ENCODE measurements at regions not wholly inside any gene's neighbourhood (a gene's known extent, or its start where the extent isn't known, plus 50 kb on each side); places are given as distances from the start of the nearest gene placed in this dataset.

GRCh38 chr14:81691931-81692330 is 158.3 kb upstream of the SEL1L start:
- no peak for TF ChIP-seq TAF1 (IDR thresholded peaks at IDR 0.05; ENCODE audit: low read depth)
- no peak for TF ChIP-seq EP300 (conservative IDR thresholded peaks at IDR 0.05; ENCODE audit: poor library complexity, severe bottlenecking)
- TF ChIP-seq MXI1 (conservative IDR thresholded peaks at IDR 0.05; ENCODE audit: poor library complexity, severe bottlenecking) = no peak
- TF ChIP-seq RAD21 (conservative IDR thresholded peaks at IDR 0.05) = no peak
- no peak for TF ChIP-seq EZH2 (IDR thresholded peaks at IDR 0.05; ENCODE audit: borderline replicate concordance, insufficient read depth, low read length, poor library complexity, severe bottlenecking)
- H3F3A ChIP-seq (ENCODE audit: insufficient read depth, low read length, poor library complexity, severe bottlenecking) = no peaks in the 10 kb centered on the region

GRCh38 chr14:81694419-81694818 is 160.8 kb upstream of the SEL1L start:
- no peaks in the 10 kb centered on the region for H3K9me2 ChIP-seq (ENCODE audit: insufficient read depth, low read length)
- H3K36me3 ChIP-seq (ENCODE audit: insufficient read depth, low read length) = no peaks in the 10 kb centered on the region
- H3K27me3 ChIP-seq (ENCODE audit: insufficient read depth, low read depth, low read length) = no peaks in the 10 kb centered on the region
- H4K20me1 ChIP-seq (ENCODE audit: insufficient read depth) = no peaks in the 10 kb centered on the region
- H3K27ac ChIP-seq (ENCODE audit: low read length) = no peak overlapping the region
- H2AFZ ChIP-seq (ENCODE audit: low read depth, low read length) = no peak overlapping the region
- H3K4me3 ChIP-seq (ENCODE audit: low read length) = no peak overlapping the region
- no peak overlapping the region for H3K9ac ChIP-seq (ENCODE audit: low read length)
- no peak for TF ChIP-seq RAD21 (conservative IDR thresholded peaks at IDR 0.05)
- no peak for TF ChIP-seq POLR2AphosphoS5 (IDR thresholded peaks at IDR 0.05)
- TF ChIP-seq TAF1 (IDR thresholded peaks at IDR 0.05; ENCODE audit: low read depth) = no peak
- no peak for TF ChIP-seq EZH2 (IDR thresholded peaks at IDR 0.05; ENCODE audit: borderline replicate concordance, insufficient read depth, low read length, poor library complexity, severe bottlenecking)
- TF ChIP-seq REST (IDR thresholded peaks at IDR 0.05; ENCODE audit: borderline replicate concordance) = no peak
- TF ChIP-seq MXI1 (conservative IDR thresholded peaks at IDR 0.05; ENCODE audit: poor library complexity, severe bottlenecking) = no peak
- TF ChIP-seq CTCF (IDR thresholded peaks at IDR 0.05; ENCODE audit: poor library complexity, severe bottlenecking) = no peak
- TF ChIP-seq EP300 (conservative IDR thresholded peaks at IDR 0.05; ENCODE audit: poor library complexity, severe bottlenecking) = no peak
- TF ChIP-seq SMC3 (conservative IDR thresholded peaks at IDR 0.05; ENCODE audit: poor library complexity) = no peak
- no peaks in the 10 kb centered on the region for H3K79me2 ChIP-seq (replicated peaks; ENCODE audit: insufficient read depth, low read length)
- H3K9me3 ChIP-seq (ENCODE audit: low read length) = no peaks in the 10 kb centered on the region
- no peak overlapping the region for H3K4me2 ChIP-seq (ENCODE audit: low read length)
- no peaks in the 10 kb centered on the region for H3F3A ChIP-seq (ENCODE audit: insufficient read depth, low read length, poor library complexity, severe bottlenecking)

More at GRCh38 chr14:81691931-81692330, 158.3 kb upstream of the SEL1L start:
- H3K79me2 ChIP-seq (replicated peaks; ENCODE audit: insufficient read depth, low read length) = no peaks in the 10 kb centered on the region
- no peak overlapping the region for H2AFZ ChIP-seq (ENCODE audit: low read depth, low read length)
- no peaks in the 10 kb centered on the region for H3K36me3 ChIP-seq (ENCODE audit: insufficient read depth, low read length)
- H3K27me3 ChIP-seq (ENCODE audit: insufficient read depth, low read depth, low read length) = no peaks in the 10 kb centered on the region
- H3K9me3 ChIP-seq (ENCODE audit: low read length) = no peaks in the 10 kb centered on the region
- H3K9me2 ChIP-seq (ENCODE audit: insufficient read depth, low read length) = no peaks in the 10 kb centered on the region
- no peak overlapping the region for H3K9ac ChIP-seq (ENCODE audit: low read length)
- no peak overlapping the region for H3K4me3 ChIP-seq (ENCODE audit: low read length)
- H4K20me1 ChIP-seq (ENCODE audit: insufficient read depth) = no peaks in the 10 kb centered on the region
- H3K4me2 ChIP-seq (ENCODE audit: low read length) = no peak overlapping the region
- no peak overlapping the region for H3K27ac ChIP-seq (ENCODE audit: low read length)
